ENCODE measurements at regions not wholly inside any gene's neighbourhood (a gene's known extent, or its start where the extent isn't known, plus 50 kb on each side); places are given as distances from the start of the nearest gene placed in this dataset.

- no peak for ATAC-seq
- H3K36me3 ChIP-seq (ENCODE audit: control insufficient read depth in 1 of 2, insufficient read depth in 2 of 2, low read length in 2 of 2): no peaks in the 10 kb centered on the region
- H3K4me1 ChIP-seq (ENCODE audit: control insufficient read depth in 1 of 2, insufficient read depth in 2 of 2, low read length in 2 of 2): no peaks in the 10 kb centered on the region
- RAD21 ChIA-PET (ENCODE audit: low non-redundant PET in 1 of 2, low total read pairs in 2 of 2, uncharacterized antibody in 2 of 2, unreplicated experiment in 2 of 2): no interaction called here
- POLR2A ChIA-PET: no interaction called here
- H3K27ac ChIP-seq (ENCODE audit: low read depth, low read length): no peak overlapping the region
- intact Hi-C loops (cut with micrococcal nuclease): no loop called here
- H3K4me3 ChIP-seq (replicated peaks in 1 of 2; ENCODE audit: low read depth in 1 of 2, low read length in 2 of 2): no peak overlapping the region
- no peaks in the 10 kb centered on the region for H3K9me2 ChIP-seq (ENCODE audit: insufficient read depth)
- no TSS peak for BruUV-seq (replicated peaks)
- DNase-seq (ENCODE audit: low read depth, low spot score): no peak
- H4K20me1 ChIP-seq (ENCODE audit: insufficient read depth): no peaks in the 10 kb centered on the region
- H2AFZ ChIP-seq (ENCODE audit: low read depth, low read length, poor library complexity, severe bottlenecking): no peak overlapping the region
- no peaks in the 10 kb centered on the region for H3K79me2 ChIP-seq (ENCODE audit: insufficient read depth, low read length)
- no peak overlapping the region for H3K9ac ChIP-seq (ENCODE audit: low read length)
- TF ChIP-seq POLR2AphosphoS5 (IDR thresholded peaks at IDR 0.05; ENCODE audit: low read depth, low read length): no peak
- no peak for TF ChIP-seq SRF (IDR thresholded peaks at IDR 0.05; ENCODE audit: low read depth)
- no peak for TF ChIP-seq SP1 (IDR thresholded peaks at IDR 0.05; ENCODE audit: low read depth)
- TF ChIP-seq YY1 (IDR thresholded peaks at IDR 0.05; ENCODE audit: extremely low read depth, insufficient replicate concordance, low read depth, low read length): no peak
- TF ChIP-seq ELF1 (IDR thresholded peaks at IDR 0.05; ENCODE audit: borderline replicate concordance, low read depth): no peak
- no peak for TF ChIP-seq MAX (IDR thresholded peaks at IDR 0.05)
- no peak for TF ChIP-seq ZNF274 (IDR thresholded peaks at IDR 0.05; ENCODE audit: low read depth, low read length)
- TF ChIP-seq CEBPB (IDR thresholded peaks at IDR 0.05; ENCODE audit: low read depth): no peak
- no peak for TF ChIP-seq CBX3 (IDR thresholded peaks at IDR 0.05; ENCODE audit: low read depth)
- TF ChIP-seq EGR1 (IDR thresholded peaks at IDR 0.05; ENCODE audit: low read depth): no peak
- TF ChIP-seq RAD21 (IDR thresholded peaks at IDR 0.05; ENCODE audit: low read depth): no peak
- TF ChIP-seq ZBTB33 (IDR thresholded peaks at IDR 0.05; ENCODE audit: extremely low read depth, insufficient replicate concordance, low read length): no peak
- no peak for TF ChIP-seq TCF7L2 (IDR thresholded peaks at IDR 0.05; ENCODE audit: borderline replicate concordance, extremely low read depth, insufficient read depth, insufficient read length)
- TF ChIP-seq EZH2phosphoT487 (IDR thresholded peaks at IDR 0.05; ENCODE audit: borderline replicate concordance): no peak
- TF ChIP-seq EZH2 (IDR thresholded peaks at IDR 0.05): no peak
- H3K27me3 ChIP-seq (ENCODE audit: insufficient read depth, low read length): peaks cover 51% of the 10 kb centered on the region
- H3K9me3 ChIP-seq (ENCODE audit: control insufficient read depth in 1 of 2, insufficient read depth in 1 of 2, low read depth in 1 of 2, low read length in 2 of 2): no peaks in the 10 kb centered on the region
- H3K4me2 ChIP-seq (ENCODE audit: low read length): no peak overlapping the region
- CTCF ChIA-PET: no interaction called here
Measured at GRCh38 chr9:89779405-89780203, 174.8 kb downstream of the GADD45G start.
